Osteocyte (in vitro differentiated cells): ENCODE measurements at regions not wholly inside any gene's neighbourhood (a gene's known extent, or its start where the extent isn't known, plus 50 kb on each side); places are given as distances from the start of the nearest gene placed in this dataset.

ENCODE experiments used
- DNase-seq: peaks from one replicate; pipeline ENCODE4 v3.0.0; 2021; ENCODE audit warnings: mixed read lengths; ENCODE audit not compliant: unreplicated experiment; ENCODE audit errors: extremely low spot score
- H3K27ac Mint-ChIP-seq: one replicate; pipeline ENCODE4 v1.8.0; 2021; ENCODE audit warnings: mild to moderate bottlenecking, mixed read lengths; ENCODE audit not compliant: unreplicated experiment
- H3K27me3 Mint-ChIP-seq: one replicate; pipeline ENCODE4 v1.8.0; 2021; ENCODE audit warnings: mixed read lengths; ENCODE audit not compliant: unreplicated experiment
- H3K36me3 Mint-ChIP-seq: one replicate; pipeline ENCODE4 v1.8.0; 2021; ENCODE audit warnings: mixed read lengths; ENCODE audit not compliant: unreplicated experiment
- H3K4me1 Mint-ChIP-seq: one replicate; pipeline ENCODE4 v1.8.0; 2021; ENCODE audit warnings: mixed read lengths; ENCODE audit not compliant: unreplicated experiment
- H3K4me3 Mint-ChIP-seq: one replicate; pipeline ENCODE4 v1.8.0; 2021; ENCODE audit warnings: mild to moderate bottlenecking, moderate library complexity, mixed read lengths; ENCODE audit not compliant: unreplicated experiment
- H3K9me3 Mint-ChIP-seq: one replicate; pipeline ENCODE4 v1.8.0; 2021; ENCODE audit warnings: mixed read lengths; ENCODE audit not compliant: unreplicated experiment
- TF ChIP-seq, protein P1 (sequence below): fragments of 200-600 bp; sonication (generic); IDR thresholded peaks from 2 replicates; pipeline ENCODE4 v1.5.0; 2021; ENCODE audit warnings: antibody characterized with exemption, mild to moderate bottlenecking, moderate library complexity

DNA sequence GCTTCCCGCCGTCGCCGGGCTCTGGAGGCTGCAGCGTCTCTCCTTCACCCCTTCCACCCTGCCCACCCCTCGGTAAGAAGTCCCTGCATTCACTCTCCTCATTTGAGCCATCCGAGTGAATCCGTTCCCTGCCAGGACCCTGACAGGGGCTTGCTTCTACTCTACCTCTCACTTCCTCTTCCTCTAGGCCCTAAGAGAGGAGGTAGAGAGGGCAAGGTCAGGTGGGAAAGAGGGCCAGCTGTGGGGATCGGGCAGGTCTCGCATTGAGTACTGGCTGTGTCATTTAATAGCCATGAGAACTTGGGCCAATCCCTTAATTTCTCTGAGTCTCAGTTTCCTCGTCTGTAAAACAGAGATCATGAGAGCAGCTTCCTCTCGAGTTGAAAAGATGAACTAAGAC, 283.6 kb downstream of the UACA start:
- H3K4me1 Mint-ChIP-seq = peaks cover 16% of the 10 kb centered on the region
- no peak for DNase-seq
- H3K9me3 Mint-ChIP-seq = no peaks in the 10 kb centered on the region
- no peaks in the 10 kb centered on the region for H3K36me3 Mint-ChIP-seq
- peaks cover 52% of the 10 kb centered on the region for H3K27me3 Mint-ChIP-seq
- no peak overlapping the region for H3K27ac Mint-ChIP-seq
- TF ChIP-seq, protein P1, sequence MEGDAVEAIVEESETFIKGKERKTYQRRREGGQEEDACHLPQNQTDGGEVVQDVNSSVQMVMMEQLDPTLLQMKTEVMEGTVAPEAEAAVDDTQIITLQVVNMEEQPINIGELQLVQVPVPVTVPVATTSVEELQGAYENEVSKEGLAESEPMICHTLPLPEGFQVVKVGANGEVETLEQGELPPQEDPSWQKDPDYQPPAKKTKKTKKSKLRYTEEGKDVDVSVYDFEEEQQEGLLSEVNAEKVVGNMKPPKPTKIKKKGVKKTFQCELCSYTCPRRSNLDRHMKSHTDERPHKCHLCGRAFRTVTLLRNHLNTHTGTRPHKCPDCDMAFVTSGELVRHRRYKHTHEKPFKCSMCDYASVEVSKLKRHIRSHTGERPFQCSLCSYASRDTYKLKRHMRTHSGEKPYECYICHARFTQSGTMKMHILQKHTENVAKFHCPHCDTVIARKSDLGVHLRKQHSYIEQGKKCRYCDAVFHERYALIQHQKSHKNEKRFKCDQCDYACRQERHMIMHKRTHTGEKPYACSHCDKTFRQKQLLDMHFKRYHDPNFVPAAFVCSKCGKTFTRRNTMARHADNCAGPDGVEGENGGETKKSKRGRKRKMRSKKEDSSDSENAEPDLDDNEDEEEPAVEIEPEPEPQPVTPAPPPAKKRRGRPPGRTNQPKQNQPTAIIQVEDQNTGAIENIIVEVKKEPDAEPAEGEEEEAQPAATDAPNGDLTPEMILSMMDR = no peak
- H3K4me3 Mint-ChIP-seq = no peak overlapping the region

DNA sequence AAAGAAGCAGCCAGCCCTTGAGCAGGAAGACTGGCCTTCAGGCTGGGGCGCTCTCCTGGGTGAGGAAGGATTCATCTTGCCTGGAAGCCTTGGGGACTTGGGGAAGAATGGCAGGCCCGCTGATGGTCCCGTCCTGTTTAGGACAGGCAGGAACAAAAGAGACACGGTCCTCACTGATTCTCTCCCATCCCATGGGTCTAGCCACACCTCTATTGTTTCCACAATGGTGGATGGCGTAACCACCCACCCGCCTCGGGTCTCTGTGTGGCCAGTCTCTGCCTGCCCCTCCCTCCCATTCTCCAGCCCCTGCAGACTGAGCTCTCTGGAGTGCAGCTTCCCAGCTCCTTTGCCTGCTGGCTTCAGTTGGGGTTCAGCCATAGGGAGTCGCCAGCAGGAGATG, 284.3 kb downstream of the UACA start:
- no peak overlapping the region for H3K27ac Mint-ChIP-seq
- H3K9me3 Mint-ChIP-seq = no peaks in the 10 kb centered on the region
- no peak for DNase-seq
- peaks cover 44% of the 10 kb centered on the region for H3K27me3 Mint-ChIP-seq
- no peak overlapping the region for H3K4me3 Mint-ChIP-seq
- H3K36me3 Mint-ChIP-seq = no peaks in the 10 kb centered on the region
- TF ChIP-seq, protein P1 = no peak
- peaks cover 22% of the 10 kb centered on the region for H3K4me1 Mint-ChIP-seq

DNA sequence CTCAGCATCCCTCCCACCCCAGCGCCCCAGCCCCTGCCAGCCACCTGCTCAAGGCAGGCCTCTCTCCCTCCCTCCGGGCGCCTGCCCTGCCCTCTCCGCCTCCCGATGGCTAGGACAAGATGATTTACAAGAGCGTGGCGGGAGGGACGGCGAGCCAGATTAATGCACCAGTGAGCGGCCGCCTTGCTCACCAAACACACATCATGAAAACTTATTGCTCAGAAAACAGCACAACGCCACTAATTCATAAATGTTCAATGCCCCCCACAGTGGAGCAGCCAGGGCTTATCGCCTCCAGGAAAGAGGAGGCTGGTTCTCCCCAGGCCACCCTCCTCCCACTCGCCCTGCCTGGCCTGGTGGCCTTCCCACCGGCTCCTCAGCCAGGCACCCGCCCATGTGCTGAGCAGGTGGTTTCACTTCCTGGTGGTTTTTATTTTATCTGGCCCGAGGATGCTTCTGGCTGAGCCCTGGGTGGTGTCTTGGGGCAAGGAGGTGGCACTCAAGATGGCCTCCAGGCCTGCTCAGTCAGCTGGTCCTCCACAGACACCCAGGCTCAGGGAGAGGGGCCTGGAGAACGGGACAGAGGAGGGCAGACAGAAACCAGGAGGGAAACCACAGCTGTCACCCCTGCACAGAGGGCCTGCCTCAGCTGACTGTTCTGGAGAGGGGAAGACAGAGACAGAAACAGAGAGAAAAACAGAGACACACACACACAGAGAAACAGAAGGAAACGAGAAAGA, 284.9 kb downstream of the UACA start:
- Mint-ChIP-seq H3K27ac (no peak overlapping the region), H3K36me3 (no peaks in the 10 kb centered on the region)
- DNase-seq = no peak

DNA sequence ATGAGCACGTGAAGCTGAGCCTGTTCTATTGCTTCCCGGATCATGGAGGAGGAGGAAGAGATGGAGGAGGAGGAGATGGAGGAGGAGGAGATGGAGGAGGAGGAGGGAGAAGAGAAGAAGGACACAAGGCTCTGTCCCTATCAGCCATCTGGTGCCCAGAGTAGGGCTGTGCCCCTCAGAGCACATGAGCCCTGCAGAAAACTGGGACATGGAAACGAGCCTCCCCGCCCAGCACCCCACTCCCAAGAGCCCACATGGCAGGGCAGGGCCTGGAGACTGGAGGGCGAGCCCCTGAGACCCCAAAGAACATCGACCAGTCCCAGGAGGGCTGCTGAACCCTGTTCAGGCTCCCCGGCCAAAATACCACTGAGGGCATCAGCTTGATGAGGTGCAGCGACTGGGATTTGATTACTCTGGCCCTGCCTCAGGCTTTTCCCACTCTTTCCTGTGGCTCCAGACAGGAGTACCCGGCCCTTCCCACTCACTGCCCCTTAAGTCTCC, 285.6 kb downstream of the UACA start:
- no peak for DNase-seq
- Mint-ChIP-seq H3K27ac (no peak overlapping the region), H3K4me1 (peaks cover 27% of the 10 kb centered on the region), H3K4me3 (no peak overlapping the region), H3K36me3 (no peaks in the 10 kb centered on the region), H3K9me3 (no peaks in the 10 kb centered on the region), H3K27me3 (peaks cover 35% of the 10 kb centered on the region)
- TF ChIP-seq, protein P1 = no peak

More for the DNA sequence above, 284.9 kb downstream of the UACA start:
- Mint-ChIP-seq H3K4me1 (peaks cover 26% of the 10 kb centered on the region), H3K9me3 (no peaks in the 10 kb centered on the region), H3K27me3 (peaks cover 38% of the 10 kb centered on the region), H3K4me3 (no peak overlapping the region)
- TF ChIP-seq, protein P1 = no peak

DNA sequence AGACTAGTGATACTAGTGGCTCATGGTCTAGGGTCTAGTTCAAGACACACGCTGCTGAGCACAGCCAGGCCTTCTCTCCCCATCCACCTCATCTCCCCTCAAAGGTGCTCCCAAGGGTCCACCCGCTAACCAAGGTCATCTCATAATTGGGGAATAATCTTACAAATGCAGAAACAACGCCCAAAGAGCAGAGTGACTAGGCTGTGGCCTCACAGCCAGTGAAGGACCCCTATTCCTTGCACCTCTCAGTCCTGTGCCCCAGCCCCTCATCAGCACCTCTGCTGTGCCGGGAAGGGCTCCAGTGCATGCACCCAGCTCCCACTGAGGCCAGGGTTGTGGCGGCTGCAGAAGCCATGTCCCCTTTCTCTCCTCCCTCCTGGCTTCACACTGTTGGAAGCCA, 286.9 kb downstream of the UACA start:
- Mint-ChIP-seq H3K27ac (no peak overlapping the region), H3K36me3 (no peaks in the 10 kb centered on the region), H3K4me1 (peaks cover 27% of the 10 kb centered on the region), H3K4me3 (no peak overlapping the region), H3K27me3 (peaks cover 33% of the 10 kb centered on the region), H3K9me3 (no peaks in the 10 kb centered on the region)
- DNase-seq = no peak
- TF ChIP-seq, protein P1 = no peak
